Right atrium auricular region (tissue), 2 donors: ENCODE measurements at regions not wholly inside any gene's neighbourhood (a gene's known extent, or its start where the extent isn't known, plus 50 kb on each side); places are given as distances from the start of the nearest gene placed in this dataset.

Source experiments
- DNase-seq: peaks from one replicate; pipeline ENCODE4 v3.0.0-alpha.2; 2019; ENCODE audit warnings: low spot score
- H3K27ac ChIP-seq, 2 donors: fragments of 200-600 bp; sonication (generic); 1 replicate in 1 of 2; 2 replicates in 1 of 2; pipeline ENCODE4 v1.5.1; 2016 to 2019
- H3K27me3 ChIP-seq, 2 donors: fragments of 200-600 bp; sonication (generic); one replicate each; pipeline versions ENCODE4 v1.5.1 to v1.6.0; 2017 to 2019
- H3K36me3 ChIP-seq: fragments of 200-600 bp; sonication (generic); one replicate; pipeline ENCODE4 v1.5.1; 2016
- H3K4me1 ChIP-seq, 2 donors: fragments of 200-600 bp; sonication (generic); one replicate each; pipeline versions ENCODE4 v1.5.1 to v1.6.0; 2017 to 2019
- H3K4me3 ChIP-seq, 2 donors: fragments of 200-600 bp; sonication (generic); 1 replicate in 1 of 2; 2 replicates in 1 of 2; pipeline ENCODE4 v1.5.1; 2017 to 2019; ENCODE audit warnings: mild to moderate bottlenecking in 1 of 2, moderate library complexity in 1 of 2
- H3K9me3 ChIP-seq, 2 donors: fragments of 200-600 bp; sonication (generic); one replicate each; pipeline ENCODE4 v1.5.1; 2019
- CTCF ChIP-seq, 2 donors: fragments of 200-600 bp; sonication (generic); IDR thresholded peaks; one replicate each; pipeline ENCODE4 v1.5.1; 2019; ENCODE audit warnings: antibody characterized with exemption in 2 of 2

- Histone ChIP-seq H3K27ac (no peak overlapping the region), H3K9me3 (no peaks in the 10 kb centered on the region), H3K27me3 (no peaks in the 10 kb centered on the region), H3K36me3 (no peaks in the 10 kb centered on the region), H3K4me3 (no peak overlapping the region), H3K4me1 (no peaks in the 10 kb centered on the region)
- DNase-seq = no peak
- TF ChIP-seq CTCF (IDR thresholded peaks at IDR 0.05) = no peak
Observed at GRCh38 chr19:28414748-28415147, 798.2 kb downstream of the UQCRFS1 start.

DNA sequence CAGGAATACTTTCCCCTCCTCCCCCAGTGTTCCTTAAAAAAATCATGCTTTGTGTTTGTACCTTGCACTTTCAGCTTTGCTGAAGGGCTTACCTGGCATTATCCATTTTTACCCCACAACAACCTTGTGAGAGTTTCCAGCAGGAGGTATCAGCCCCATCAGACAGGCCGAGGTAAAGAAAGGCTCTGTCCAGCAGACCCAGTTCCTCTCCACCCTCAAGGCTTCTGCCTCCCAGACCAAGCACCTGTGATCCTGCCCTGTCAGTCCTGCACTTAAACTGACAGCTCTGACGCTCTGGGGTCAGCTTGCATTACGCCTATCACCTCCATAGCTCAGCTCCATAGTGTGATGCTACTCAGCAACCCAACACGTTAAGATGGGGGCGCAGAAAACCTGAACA, 803.1 kb downstream of the UQCRFS1 start:
- no peaks in the 10 kb centered on the region for H3K36me3 ChIP-seq
- no peak for DNase-seq
- no peaks in the 10 kb centered on the region for H3K4me1 ChIP-seq
- no peak overlapping the region for H3K27ac ChIP-seq
- no peak for TF ChIP-seq CTCF (IDR thresholded peaks at IDR 0.05)
- no peak overlapping the region for H3K4me3 ChIP-seq
- H3K9me3 ChIP-seq = no peaks in the 10 kb centered on the region
- no peaks in the 10 kb centered on the region for H3K27me3 ChIP-seq

DNA sequence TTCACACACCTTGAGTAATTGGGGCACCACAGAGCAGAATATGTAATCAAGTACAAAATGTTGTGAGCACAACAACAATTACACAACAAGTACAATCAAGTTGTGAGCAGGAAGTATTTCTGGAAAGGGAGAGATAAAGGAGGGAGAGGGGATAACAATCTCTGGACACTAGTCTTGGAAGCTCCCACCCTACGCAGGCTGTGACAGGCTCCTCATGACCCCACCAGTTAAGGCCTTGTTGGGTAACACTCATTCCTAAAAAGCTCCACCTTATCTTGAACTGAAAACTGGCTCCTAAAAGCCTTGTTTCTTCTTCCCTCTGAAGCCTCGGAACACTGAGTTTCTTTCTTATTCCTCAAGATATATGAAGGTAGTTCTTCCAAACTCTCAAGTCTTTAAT, 806.0 kb downstream of the UQCRFS1 start:
- no peaks in the 10 kb centered on the region for H3K27me3 ChIP-seq

GRCh38 chr19:28405346-28405742, 807.6 kb downstream of the UQCRFS1 start:
- H3K27me3 ChIP-seq = no peaks in the 10 kb centered on the region
- peak; percentile 9 for DNase-seq
- H3K36me3 ChIP-seq = no peaks in the 10 kb centered on the region
- H3K27ac ChIP-seq = no peak overlapping the region
- no peak for TF ChIP-seq CTCF (IDR thresholded peaks at IDR 0.05)
- no peaks in the 10 kb centered on the region for H3K9me3 ChIP-seq
- no peak overlapping the region for H3K4me3 ChIP-seq
- H3K4me1 ChIP-seq = no peaks in the 10 kb centered on the region

More for the DNA sequence above, 806.0 kb downstream of the UQCRFS1 start:
- Histone ChIP-seq H3K4me1 (no peaks in the 10 kb centered on the region), H3K4me3 (no peak overlapping the region), H3K9me3 (no peaks in the 10 kb centered on the region), H3K27ac (no peak overlapping the region), H3K36me3 (no peaks in the 10 kb centered on the region)
- no peak for TF ChIP-seq CTCF (IDR thresholded peaks at IDR 0.05)
- no peak for DNase-seq

GRCh38 chr19:28404472-28404871, 808.5 kb downstream of the UQCRFS1 start:
- Histone ChIP-seq H3K9me3 (no peaks in the 10 kb centered on the region), H3K4me3 (no peak overlapping the region), H3K27me3 (no peaks in the 10 kb centered on the region), H3K36me3 (no peaks in the 10 kb centered on the region), H3K27ac (no peak overlapping the region), H3K4me1 (no peaks in the 10 kb centered on the region)
- DNase-seq = no peak
- TF ChIP-seq CTCF (IDR thresholded peaks at IDR 0.05) = no peak

DNA sequence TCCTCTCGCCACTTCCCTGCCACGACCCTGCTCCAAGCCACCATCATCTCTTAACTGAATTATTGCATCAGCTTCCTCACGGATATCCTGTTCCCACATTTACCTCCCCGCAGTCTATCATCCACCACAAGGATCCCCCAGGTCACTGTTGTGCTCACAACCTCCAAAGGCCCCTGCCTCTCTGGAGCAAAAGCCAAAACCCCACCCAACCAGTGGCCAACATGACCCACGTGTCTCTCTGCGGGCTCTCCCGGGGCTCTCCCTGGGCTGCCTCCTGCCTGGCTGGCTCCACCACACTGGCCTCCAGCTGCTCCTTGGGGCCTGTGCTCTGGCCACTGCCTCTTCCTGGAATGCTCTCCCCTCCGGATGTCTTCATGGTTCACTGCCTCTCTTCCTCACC, 809.3 kb downstream of the UQCRFS1 start:
- Histone ChIP-seq H3K9me3 (no peaks in the 10 kb centered on the region), H3K36me3 (no peaks in the 10 kb centered on the region), H3K27ac (no peak overlapping the region), H3K4me3 (no peak overlapping the region), H3K27me3 (no peaks in the 10 kb centered on the region), H3K4me1 (no peaks in the 10 kb centered on the region)
- DNase-seq = peak; percentile 34
- TF ChIP-seq CTCF (IDR thresholded peaks at IDR 0.05) = no peak
